ENCODE measurements at regions not wholly inside any gene's neighbourhood (a gene's known extent, or its start where the extent isn't known, plus 50 kb on each side); places are given as distances from the start of the nearest gene placed in this dataset.
A peak's percentile ranks its signal among the peaks of the same experiment; 100 is the strongest.
"Not testable (repeated sequence)": the region's sequence is repeated elsewhere in the genome, so short reads cannot be mapped to it uniquely, and the experiment has no call there.

DNA sequence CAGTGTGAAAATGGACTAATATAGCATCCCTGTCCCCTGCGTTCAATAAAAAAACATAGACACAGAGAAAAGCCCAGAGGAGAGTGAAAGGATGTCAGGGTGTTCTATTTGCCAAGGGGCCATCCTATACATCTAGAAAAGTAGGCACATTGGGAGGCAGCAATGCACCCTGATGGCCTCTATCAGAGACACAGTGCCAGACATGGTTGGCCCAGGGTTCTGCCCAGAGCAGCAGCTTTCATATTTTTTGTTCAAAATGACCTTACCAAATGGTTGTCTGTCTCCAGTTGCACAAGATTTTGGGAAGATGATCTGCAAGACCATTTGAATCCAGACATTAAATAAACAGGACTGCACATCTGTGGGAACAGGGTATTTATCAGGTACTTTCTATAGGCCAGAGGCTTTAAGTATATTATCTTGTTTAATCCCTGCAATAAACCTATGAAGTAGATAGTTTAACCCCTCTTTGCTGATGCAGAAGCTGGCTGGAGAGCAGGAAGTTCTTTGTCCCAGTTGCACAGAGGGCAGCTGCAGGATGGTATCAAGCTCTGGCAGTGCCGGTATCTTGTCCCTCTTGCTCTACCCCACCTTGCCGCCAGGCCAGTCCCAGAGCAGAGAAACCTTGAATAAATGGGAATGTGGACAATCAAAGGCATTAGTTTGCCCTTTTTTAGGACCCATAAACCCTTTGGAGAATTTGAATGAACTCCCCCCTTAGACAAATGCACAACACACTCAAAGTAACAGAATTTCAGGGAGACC, 171.8 kb upstream of the PWP1 start:
- Histone ChIP-seq H3K4me3 (no peak overlapping the region), H3K4me1 (replicated peaks in 1 of 2) (no peaks in the 10 kb centered on the region), H3K36me3 (replicated peaks in 1 of 2) (no peaks in the 10 kb centered on the region), H3K27ac (no peak overlapping the region), H3K27me3 (no peaks in the 10 kb centered on the region), H3K9me3 (replicated peaks in 1 of 3) (no peaks in the 10 kb centered on the region)
- WGBS, 4 donors, result 90 to 96% (median 92%) methylated on average over 3 of the region's 3 CpGs
- TF ChIP-seq POLR2A (IDR thresholded peaks at IDR 0.05), result no peak
- TF ChIP-seq, protein P1, sequence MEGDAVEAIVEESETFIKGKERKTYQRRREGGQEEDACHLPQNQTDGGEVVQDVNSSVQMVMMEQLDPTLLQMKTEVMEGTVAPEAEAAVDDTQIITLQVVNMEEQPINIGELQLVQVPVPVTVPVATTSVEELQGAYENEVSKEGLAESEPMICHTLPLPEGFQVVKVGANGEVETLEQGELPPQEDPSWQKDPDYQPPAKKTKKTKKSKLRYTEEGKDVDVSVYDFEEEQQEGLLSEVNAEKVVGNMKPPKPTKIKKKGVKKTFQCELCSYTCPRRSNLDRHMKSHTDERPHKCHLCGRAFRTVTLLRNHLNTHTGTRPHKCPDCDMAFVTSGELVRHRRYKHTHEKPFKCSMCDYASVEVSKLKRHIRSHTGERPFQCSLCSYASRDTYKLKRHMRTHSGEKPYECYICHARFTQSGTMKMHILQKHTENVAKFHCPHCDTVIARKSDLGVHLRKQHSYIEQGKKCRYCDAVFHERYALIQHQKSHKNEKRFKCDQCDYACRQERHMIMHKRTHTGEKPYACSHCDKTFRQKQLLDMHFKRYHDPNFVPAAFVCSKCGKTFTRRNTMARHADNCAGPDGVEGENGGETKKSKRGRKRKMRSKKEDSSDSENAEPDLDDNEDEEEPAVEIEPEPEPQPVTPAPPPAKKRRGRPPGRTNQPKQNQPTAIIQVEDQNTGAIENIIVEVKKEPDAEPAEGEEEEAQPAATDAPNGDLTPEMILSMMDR (IDR thresholded peaks at IDR 0.05), result no peak
- DNase-seq, result no peak
- intact Hi-C loops (cut with DNase I), result no loop called here

DNA sequence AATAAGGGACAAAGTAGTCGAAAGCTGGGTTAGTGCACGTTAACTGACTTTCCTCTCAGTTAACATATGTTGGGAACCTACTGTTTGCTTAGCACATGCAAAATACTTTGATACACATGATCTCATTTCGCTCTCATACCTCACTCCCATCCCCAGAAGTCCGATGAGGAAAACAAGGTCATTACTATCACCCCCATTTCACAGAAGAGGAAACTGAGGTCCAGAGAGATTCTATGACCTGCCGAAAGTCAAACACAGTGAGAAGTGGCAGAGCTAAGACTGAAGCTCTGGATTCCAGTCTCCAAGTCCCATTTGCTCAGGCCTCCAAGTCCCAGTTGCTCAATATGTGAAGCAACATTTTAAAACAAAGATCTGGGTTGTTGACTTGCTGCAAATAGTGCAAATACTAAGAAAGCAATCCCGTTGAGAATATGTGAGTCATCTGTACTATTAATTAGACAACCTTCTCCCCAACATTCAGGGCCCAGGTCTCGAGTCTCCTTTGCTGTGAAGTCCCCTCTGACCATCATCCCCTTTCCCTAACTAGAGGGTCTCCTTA, 170.6 kb upstream of the PWP1 start:
- Histone ChIP-seq H3K36me3 (replicated peaks in 1 of 2) (no peaks in the 10 kb centered on the region), H3K27ac (peak overlapping the region in 1 of 5 donors; percentile 8), H3K27me3 (no peaks in the 10 kb centered on the region), H3K4me1 (replicated peaks in 1 of 2) (no peaks in the 10 kb centered on the region), H3K9me3 (replicated peaks in 1 of 3) (no peaks in the 10 kb centered on the region), H3K4me3 (no peak overlapping the region)
- WGBS, 4 donors, result 78 to 91% (median 88%) methylated on average over 7 of the region's 7 CpGs
- DNase-seq, result no peak
- no peak for TF ChIP-seq POLR2A (IDR thresholded peaks at IDR 0.05)
- TF ChIP-seq, protein P1 (IDR thresholded peaks at IDR 0.05), result no peak
- intact Hi-C loops (cut with DNase I), result no loop called here

DNA sequence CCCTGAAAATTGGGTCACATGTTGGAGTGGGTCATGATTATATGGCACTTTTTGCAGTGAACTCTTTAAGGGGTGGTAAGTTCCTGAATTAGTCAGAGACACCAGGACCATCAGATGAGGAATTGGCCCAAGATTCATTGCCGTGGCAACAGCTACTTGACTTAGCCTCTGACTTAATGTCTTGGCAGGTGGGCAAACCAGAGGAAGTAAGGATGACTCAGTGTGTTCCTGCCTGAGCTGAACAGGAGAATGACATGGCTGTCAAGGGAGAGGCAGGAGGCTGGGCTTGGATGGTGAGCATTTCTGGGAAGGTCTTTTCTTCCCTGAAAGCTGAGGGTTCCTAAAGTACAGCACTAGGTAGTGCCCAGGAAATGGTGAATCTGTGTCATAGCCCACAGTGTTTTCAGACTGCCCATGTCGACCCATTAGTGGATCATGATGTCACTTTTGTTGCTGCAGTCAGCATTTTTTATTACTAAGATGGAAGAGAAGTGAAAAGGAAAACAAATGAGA, 170.1 kb upstream of the PWP1 start:
- 31 to 43% (median 38%) methylated on average over 1 to 2 of the region's 2 CpGs for WGBS, 4 donors
- peak in 4 of 7 donors; percentile 25 to 38 (median 31) for DNase-seq
- H3K4me3 ChIP-seq, result no peak overlapping the region
- no peaks in the 10 kb centered on the region for H3K9me3 ChIP-seq (replicated peaks in 1 of 3)
- no peaks in the 10 kb centered on the region for H3K4me1 ChIP-seq (replicated peaks in 1 of 2)
- intact Hi-C loops (cut with DNase I), result no loop called here
- H3K27me3 ChIP-seq, result no peaks in the 10 kb centered on the region
- TF ChIP-seq POLR2A (IDR thresholded peaks at IDR 0.05), result no peak
- TF ChIP-seq, protein P1 (IDR thresholded peaks at IDR 0.05), result no peak
- peak overlapping the region in 1 of 5 donors; percentile 8 for H3K27ac ChIP-seq
- no peaks in the 10 kb centered on the region for H3K36me3 ChIP-seq (replicated peaks in 1 of 2)

DNA sequence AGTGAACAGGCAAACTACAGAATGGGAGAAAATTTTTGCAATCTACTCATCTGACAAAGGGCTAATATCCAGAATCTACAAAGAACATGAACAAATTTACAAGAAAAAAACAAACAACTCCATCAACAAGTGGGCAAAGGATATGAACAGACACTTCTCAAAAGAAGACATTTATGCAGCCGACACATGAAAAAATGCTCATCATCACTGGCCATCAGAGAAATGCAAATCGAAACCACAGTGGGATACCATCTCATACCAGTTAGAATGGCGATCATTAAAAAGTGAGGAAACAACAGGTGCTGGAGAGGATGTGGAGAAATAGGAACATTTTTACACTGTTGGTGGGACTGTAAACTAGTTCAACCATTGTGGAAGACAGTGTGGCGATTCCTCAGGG, 167.8 kb upstream of the PWP1 start:
- WGBS, 4 donors, result 90 to 98% (median 95%) methylated on average over 3 to 4 of the region's 4 CpGs
- intact Hi-C loops (cut with DNase I), result not testable (repeated sequence)

More for the DNA sequence above, 167.8 kb upstream of the PWP1 start:
- H3K9me3 ChIP-seq (replicated peaks in 1 of 3); H3K4me1 ChIP-seq (replicated peaks in 1 of 2); H3K4me3 ChIP-seq; H3K27me3 ChIP-seq; H3K36me3 ChIP-seq (replicated peaks in 1 of 2); DNase-seq; H3K27ac ChIP-seq: not testable (repeated sequence)
